ENCODE measurements at regions not wholly inside any gene's neighbourhood (a gene's known extent, or its start where the extent isn't known, plus 50 kb on each side); places are given as distances from the start of the nearest gene placed in this dataset.
"Not testable (repeated sequence)": the region's sequence is repeated elsewhere in the genome, so short reads cannot be mapped to it uniquely, and the experiment has no call there.

- DNase-seq, result no peak
These were observed 420.3 kb downstream of the GABRG2 start for GRCh38 chr5:162487528-162488525.

DNA sequence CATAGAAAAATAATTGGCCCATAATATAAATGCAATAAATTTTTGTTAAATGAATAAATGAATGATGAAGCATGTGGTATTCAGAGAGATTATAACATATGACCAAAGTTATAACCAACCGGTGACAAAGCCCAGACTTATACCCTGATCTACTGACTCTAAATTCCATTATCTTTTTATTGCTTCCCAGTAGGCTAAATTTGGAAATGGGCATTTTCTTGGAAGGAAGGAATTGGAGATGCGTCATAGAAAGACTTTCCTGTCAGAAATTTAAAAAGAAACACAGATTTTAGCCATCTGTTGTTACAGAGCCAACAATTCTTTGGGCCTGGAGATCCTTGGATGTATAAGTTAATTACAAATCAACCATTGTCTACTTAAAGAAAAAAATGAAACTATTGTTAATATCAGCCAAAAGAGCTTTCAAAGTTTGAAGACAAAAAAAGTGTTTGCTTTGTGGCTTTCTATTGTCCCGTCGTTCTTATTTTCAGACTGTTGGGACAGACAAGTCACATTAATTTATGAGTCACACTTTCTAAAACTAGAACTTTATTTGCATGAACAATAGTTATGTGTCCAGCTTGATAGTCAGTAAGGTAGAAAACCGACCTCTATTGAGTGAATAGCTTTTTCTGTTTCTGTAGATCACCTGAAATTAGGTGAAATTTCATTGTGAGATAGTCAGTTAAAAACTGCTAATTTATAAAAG is 428.7 kb downstream of the GABRG2 start:
- no peak for DNase-seq

DNA sequence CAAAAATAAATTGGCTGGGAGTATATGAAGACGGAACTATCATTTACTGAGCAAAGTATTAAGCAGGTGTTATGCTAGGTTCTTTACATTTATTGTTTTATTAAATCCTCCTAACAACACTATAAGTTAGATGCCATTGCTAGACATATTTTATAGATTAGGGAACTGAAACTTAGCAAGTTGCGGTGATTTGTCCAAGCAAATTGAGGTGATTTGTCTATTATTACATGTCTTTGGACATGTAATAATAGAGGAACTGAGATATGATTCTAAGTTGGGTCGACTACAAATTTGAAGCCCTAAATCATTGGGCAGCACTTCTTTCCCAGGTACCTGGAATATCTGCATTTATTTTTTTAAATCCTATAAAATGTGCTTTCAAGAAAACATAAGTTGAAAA is 429.9 kb downstream of the GABRG2 start:
- no peak for DNase-seq

DNA sequence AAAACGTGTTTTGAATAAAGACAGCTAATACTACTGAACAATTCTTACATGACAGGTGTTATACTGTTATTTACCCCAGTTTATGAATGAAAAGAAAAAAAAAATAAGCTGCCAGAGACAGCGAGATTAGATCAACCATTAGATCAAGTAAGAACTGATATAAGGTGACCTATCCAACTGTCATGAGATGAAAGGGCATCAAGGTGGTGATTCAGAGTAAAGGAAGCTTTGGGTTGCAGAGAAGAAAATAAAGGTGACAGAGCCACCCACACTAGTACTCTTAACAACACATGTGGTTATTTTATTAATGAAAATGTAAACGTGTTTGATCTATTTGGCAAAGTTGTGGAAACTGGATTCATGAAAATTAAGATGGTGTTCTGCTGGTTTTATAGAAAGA is 435.2 kb downstream of the GABRG2 start:
- DNase-seq, result no peak

DNA sequence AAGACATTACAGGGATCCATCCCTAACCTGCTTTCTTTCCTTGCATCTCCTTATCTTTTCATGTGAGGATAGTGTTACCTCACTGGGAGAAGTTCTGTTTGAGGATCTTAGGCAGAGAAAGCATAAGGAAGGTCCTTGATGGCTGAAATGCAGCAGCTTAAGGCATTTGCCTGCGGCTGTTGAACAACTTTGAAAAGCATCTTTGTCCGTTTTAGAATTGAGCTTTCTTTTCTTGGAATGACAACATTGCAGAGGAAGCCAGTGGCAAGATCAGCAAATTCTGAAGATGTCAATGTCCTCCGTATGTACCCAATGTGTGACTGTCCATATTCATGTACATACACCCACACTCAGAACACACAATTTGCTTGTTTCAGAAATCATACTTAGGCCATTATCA is 436.2 kb downstream of the GABRG2 start:
- no peak for DNase-seq

DNA sequence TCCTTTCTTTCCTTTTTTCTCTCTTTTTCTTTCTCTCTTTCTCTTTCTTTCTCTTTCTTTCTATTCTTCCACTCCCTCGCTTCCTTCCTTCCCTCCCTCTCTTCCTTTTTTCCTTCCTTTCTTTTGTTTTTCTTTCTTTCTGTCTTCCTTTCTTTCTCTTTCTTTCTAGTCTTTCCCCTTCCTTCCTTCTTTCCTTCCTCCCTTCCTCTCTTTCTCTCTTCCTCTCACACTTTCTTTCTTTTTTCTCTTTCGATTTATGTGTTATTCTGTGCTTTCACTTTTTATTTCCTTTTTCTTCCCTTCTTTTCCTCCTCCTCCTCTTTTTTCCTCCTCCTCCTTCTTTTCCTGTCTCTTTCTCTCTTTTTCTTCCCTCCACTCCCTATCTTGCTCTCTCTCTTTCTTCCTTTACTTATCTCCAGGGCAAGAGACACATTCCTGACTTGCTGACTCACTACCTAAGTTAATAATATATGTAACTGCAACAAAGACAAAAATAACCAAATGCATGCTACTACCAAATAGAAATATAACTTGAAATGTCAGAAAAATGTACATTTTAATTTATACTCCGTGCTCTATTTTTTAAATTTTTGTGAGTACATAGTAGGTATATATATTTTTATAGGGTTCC is 445.5 kb downstream of the GABRG2 start:
- no peak for DNase-seq

GRCh38 chr5:162514116-162514515 is 446.5 kb downstream of the GABRG2 start:
- no peak for DNase-seq

GRCh38 chr5:162520878-162521277 is 453.3 kb downstream of the GABRG2 start:
- no peak for DNase-seq

- DNase-seq, result no peak
These were observed 461.6 kb downstream of the GABRG2 start for GRCh38 chr5:162529209-162529608.

DNA sequence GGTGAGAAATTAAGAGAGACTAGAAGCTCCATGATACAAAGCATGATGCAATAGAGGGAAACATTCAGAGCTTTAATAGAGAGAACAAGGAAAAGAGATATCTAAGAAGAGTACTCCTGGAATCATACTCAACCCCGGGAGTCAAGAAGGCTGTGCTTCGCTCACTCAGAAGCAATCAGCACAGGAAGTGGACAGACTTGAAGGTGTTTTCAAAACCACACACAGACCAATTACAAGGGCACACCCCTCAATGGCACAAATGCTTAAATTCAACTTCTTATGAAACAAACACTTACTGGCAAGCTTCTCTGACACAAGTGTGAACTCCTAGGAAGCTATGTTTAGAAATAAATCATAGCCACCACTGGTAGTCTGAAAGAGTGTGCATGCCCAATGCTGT is 462.3 kb downstream of the GABRG2 start:
- DNase-seq, result no peak

GRCh38 chr5:162543437-162543836 is 475.9 kb downstream of the GABRG2 start:
- no peak for DNase-seq

DNA sequence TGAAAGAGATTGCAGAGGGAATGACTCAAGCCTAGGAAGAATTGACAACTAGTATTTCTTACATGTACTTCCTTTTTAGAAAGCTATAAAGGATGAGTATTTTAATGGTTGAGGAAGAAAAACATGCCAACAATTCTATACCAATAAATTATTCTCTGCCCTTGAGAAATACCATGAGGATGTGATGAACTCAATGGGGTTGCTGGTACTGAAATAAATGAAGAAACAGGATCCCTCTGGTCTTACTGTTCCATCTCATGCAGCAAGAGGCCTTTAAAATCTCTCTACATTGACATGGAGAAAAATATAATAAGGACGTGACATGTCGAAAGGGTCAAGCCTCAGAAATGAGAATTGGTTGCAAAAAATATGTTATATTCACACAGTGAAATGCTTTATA is 477.3 kb downstream of the GABRG2 start:
- no peak for DNase-seq

DNA sequence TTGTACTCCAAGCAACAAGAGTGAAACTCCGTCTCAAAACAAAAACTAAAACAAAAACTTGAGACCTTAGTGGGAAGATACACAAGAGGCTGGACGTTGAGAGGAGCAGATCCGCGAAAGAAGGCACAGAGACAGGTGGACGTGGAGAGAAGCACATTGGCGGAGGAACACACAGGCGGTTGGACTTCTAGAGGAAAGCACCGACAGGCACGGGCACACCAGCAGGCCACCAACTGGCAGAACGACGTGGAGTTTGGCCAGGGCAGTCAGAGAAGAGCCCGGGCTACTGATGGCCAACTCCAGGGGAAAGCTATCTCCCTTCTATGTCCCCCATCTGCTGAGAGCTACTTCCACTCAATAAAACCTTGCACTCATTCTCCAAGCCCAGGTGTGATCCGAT is 482.7 kb downstream of the GABRG2 start:
- no peak for DNase-seq

- no peak for DNase-seq
These were observed 490.5 kb downstream of the GABRG2 start for GRCh38 chr5:162558120-162558519.

DNA sequence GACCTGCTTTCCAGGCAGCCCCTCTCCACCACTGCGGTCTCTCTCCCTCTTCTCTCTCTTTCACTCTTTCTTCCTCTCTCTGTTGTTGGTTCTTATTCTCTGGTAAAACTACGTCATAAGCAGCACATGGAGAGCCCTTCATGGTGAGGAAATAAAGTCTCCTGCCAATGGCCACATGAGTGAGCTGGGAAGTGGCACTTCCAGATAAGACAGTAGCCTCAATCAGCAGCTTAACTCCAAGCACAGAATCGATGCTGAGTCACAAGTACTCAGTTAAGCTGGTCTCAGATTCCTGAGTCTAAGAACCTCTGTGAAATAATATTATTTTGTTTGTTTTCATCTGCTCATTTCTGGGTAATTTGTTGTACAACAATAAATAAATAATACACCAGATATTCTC is 500.1 kb downstream of the GABRG2 start:
- no peak for DNase-seq

DNA sequence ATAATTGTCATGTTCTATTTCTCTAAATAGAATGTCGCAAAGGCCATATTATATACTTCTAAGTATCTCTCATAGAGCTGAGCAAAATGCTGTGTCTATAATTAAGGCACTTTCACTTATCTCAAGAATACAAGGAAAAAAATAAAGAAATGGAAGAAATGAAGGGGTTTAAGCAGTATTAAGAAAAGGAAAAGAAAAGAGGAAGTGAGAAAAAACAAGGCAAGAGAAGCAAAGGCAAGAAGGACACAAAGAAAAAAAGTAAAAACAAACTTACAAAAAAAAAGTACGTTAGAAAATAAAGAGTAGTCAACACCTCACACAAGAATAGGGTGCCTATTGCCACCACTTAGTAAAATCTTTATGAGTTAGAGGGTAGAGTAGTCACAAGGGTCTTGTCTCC is 506.2 kb downstream of the GABRG2 start:
- DNase-seq, result no peak

DNA sequence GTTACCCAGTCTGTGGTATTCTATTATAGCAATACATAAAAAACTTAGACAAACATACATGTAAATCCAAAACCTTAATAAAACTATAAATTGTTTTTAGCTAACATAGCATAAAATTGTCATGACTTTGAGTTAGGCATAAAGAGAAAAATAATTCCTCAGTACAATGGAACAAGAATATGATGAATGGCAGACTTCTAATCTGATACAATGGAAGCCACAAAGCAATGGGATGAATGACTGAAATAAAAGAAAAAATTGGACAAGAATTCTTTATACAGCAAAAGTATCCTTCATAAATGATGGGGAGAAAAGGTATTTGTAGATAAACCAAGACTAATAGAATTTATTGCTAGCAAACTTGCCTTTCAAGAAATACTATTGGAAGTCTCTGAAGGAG is 524.2 kb downstream of the GABRG2 start:
- DNase-seq, result no peak

GRCh38 chr5:162593881-162594280 is 526.3 kb downstream of the GABRG2 start:
- DNase-seq, result no peak

GRCh38 chr5:162603443-162604070 is 536.0 kb downstream of the GABRG2 start:
- DNase-seq, result no peak

GRCh38 chr5:162607879-162608278 is 540.3 kb downstream of the GABRG2 start:
- no peak for DNase-seq

GRCh38 chr5:162621726-162622263 is 554.2 kb downstream of the GABRG2 start:
- not testable (repeated sequence) for DNase-seq

DNA sequence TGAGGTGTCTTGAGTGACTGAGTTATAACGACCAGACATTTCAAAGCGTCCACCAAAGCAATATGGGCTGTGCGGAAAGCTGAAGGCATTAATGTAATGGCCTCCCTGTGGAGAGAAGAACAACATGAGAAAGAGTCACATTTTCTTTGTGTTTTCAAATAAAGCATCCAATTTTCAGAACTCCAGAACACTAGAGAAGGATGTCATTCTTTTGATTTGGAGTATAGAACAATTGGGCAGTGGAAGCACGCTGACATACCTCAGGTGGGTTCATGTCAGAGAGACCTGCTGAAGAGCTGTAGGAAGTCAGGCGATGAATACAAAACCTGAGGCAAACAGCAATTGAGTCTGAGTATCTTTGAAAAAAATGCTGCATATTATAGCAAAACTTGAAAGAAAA is 556.5 kb downstream of the GABRG2 start:
- DNase-seq, result no peak

DNA sequence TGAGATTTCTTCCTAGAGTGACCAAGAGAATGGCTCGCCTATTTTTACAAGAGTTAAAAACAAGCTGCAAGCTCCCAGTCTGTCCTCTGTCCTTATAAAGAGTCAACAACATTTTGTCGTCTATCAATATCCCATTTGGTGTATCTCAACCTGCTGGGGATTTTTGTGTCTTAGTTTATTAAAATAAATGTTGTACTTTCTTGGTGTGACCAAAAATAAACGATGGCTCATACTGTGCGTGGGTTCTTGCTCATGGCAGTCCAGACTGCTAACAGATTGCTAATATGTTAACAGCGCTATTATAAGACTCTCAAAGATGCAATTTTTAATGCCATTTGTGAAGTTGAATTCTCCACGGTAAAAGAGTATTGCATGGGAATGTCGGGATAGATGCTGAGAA is 569.9 kb downstream of the GABRG2 start:
- no peak for DNase-seq

Data from CD4-positive, alpha-beta T cell treated with Interleukin-17A for 4 hours (primary cell).